Activated naive CD4-positive, alpha-beta T cell treated with Interleukin-2 at 50 U/mL for 16 hours (primary cell): ENCODE measurements at regions not wholly inside any gene's neighbourhood (a gene's known extent, or its start where the extent isn't known, plus 50 kb on each side); places are given as distances from the start of the nearest gene placed in this dataset.
"Not testable (repeated sequence)": the region's sequence is repeated elsewhere in the genome, so short reads cannot be mapped to it uniquely, and the experiment has no call there.

Experiments used
- DNase-seq: peaks from one replicate; pipeline ENCODE4 v3.0.0-alpha.2; 2020

DNA sequence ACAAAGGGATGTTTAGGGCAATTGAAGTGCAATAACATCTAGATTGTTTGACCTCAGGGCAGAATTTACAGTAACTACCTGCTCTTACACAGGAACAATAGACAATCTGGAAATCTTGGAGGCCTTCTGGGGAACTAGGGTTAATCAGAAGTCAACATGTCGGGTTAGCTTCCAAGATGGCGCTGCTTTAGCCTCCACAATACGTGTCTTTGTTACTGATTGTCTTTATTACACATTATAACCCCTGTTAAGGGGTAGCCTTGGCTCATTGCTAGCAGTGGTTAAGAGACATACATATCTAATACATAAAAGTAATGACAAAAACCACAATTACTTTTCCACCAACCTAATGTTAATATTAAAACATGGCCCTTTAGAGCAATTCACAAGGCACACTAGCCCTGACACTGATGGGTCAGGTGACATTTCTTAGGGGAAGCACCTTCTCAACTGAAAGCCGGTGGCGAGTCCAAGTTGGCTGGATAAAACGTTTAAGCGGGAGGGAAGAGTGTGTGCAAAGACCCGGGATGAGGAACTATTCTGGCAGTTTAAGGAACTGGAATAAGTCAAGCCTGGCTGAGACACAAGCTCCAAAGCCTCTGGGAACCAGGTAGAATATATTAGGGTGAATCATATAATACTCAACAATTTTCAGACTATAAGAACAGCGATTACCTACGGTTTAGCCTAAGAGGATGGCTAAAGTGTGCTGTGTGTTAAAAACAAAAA is 236.9 kb downstream of the BCAS1 start:
- no peak for DNase-seq

- DNase-seq, result no peak
Measured at GRCh38 chr20:53832499-53832898, 237.9 kb downstream of the BCAS1 start.

- no peak for DNase-seq
Measured at GRCh38 chr20:53831812-53832211, 238.2 kb upstream of the ZNF217 start.

DNA sequence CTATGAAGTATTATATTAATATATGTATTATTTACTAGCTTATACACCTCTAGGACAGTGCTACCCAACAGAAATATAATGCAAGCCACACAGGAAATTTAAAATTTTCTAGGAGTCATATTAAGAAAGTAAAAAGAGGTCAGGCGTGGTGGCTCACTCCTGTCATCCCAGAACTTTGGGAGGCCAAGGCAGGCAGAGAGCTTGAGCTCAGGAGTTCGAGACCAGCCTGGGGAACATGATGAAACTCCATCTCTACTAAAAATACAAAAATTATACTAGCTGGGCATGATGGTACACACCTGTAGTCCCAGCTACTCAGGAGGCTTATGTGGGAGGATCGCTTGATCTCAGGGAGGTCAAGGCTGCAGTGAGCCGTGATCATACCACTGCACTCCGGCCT is 237.6 kb upstream of the ZNF217 start:
- no peak for DNase-seq

- DNase-seq, result no peak
Measured at GRCh38 chr20:53829724-53830521, 236.3 kb upstream of the ZNF217 start.

- no peak for DNase-seq
Measured at GRCh38 chr20:53829255-53829723, 235.7 kb upstream of the ZNF217 start.

GRCh38 chr20:53828682-53829254 is 235.1 kb upstream of the ZNF217 start:
- no peak for DNase-seq

GRCh38 chr20:53828088-53828681 is 234.5 kb upstream of the ZNF217 start:
- DNase-seq, result no peak

GRCh38 chr20:53827292-53828087 is 233.9 kb upstream of the ZNF217 start:
- DNase-seq, result no peak

GRCh38 chr20:53826597-53827291 is 233.1 kb upstream of the ZNF217 start:
- DNase-seq, result no peak

DNA sequence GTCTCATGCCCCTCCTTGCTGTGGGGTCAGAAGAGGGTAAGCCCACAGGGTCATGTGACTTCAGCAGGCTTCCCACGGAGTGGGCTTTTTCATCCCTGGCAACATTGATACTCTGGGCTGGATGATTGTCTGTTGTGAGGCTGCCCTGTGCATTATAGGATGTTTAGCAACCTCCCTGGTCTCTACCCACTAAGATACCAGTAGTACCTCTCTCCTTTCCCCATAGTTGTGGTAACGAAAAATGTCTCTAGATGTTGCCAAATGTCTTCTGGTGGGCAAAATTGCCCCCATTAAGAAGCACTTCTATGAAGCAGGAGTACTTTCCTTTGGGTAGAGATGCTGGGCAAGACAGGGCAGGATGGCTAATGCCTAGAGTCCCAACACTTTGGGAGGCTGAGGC is 232.5 kb upstream of the ZNF217 start:
- DNase-seq, result no peak

DNA sequence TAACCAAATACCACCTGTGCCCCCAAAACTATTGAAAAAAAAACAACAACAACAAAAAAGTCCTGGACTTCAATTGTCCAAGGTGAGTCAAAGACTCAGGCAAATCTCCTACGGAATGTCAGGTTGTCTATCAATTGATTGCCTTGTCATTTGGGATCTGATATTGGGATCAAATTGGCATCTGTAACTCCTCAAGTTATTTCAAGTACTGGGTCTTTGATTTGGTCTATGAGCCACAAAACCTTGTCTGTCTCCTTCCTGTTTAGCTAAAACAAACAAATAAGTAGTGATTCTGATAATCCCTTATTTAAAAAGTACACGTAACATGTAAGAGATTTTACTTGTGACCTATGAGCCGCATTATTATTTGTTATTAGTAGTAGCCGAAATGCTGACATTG is 231.6 kb upstream of the ZNF217 start:
- DNase-seq, result no peak

GRCh38 chr20:53824779-53825178 is 231.1 kb upstream of the ZNF217 start:
- DNase-seq, result no peak

GRCh38 chr20:53823121-53823764 is 229.6 kb upstream of the ZNF217 start:
- no peak for DNase-seq

- DNase-seq, result no peak
Measured at GRCh38 chr20:53822534-53822933, 228.9 kb upstream of the ZNF217 start.

DNA sequence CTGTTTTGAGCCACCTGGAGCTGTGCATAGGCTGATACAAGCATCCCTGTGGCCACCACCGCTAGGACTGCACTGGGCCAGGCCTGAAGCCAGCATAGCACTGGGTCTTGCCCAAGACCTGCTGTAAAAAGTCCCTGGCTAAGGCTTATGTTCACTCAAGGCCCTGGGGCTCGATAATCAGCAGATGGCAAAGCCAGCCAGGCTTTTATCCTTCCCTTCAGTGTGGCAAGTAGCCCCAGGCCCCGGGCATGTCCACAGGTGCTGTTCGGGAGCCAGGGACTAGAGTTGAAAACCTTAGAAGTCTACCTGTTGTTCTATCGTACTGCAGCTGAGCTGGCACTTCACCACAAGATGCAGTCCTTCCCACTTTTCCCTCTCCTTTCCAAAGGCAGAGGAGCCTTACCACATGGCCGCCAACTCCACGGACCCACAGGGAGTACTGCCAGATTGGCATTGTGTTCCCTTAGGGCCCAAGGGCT is 226.4 kb upstream of the ZNF217 start:
- DNase-seq, result no peak

DNA sequence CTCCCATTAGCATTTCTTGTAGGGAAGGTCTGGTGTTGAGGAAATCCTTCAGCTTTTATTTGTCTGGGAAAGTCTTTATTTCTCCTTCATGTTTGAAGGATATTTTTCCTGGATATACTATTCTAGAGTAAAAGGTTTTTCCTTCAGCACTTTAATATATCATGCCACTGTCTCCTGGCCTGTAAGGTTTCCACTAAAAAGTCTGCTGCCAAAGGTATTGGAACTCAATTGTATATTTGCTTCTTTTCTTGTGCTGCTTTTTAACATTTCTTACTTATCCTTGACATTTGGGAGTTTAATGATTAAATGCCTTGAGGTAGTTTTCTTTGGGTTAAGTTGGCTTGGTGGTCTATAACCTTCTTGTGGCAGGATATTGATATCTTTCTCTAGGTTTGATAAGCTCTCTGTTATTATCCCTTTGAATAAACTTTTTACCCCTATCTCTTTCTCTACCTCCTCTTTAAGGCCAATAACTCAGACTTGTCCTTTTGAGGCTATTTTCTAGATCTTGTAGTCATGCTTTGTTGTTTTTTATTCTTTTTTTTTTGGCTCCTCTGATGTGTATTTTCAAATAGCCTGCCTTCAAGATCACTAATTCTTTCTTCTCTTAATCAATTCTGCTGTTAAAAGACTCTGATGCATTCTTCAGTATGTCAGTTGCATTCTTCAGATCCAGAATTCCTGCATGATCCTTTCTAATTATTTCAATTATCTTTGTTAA is 225.0 kb upstream of the ZNF217 start:
- no peak for DNase-seq

GRCh38 chr20:53817513-53817912 is 223.9 kb upstream of the ZNF217 start:
- DNase-seq, result not testable (repeated sequence)

DNA sequence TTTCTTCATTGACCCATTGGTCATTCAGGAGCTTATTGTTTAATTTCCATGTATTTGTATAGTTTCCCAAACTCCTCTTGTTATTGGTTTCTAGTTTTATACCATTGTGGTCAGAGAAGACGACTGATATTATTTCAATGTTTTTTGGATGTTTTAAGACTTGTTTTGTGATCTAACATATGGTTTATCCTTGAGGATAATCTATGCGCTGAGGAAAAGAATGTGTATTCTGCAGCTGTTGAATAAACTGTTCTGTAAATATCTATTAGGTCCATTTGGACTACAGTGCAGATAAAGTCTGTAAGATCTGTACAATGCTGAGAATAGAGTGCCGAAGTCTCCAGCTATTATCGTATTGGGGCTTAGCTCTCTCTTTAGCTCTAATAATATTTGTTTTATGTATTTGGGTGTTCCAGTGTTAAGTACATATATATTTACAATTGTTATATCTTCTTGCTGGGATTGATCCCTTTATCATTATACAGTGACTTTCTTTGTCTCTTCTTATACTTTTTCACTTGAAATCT is 223.3 kb upstream of the ZNF217 start:
- no peak for DNase-seq

- no peak for DNase-seq
Measured at GRCh38 chr20:53815509-53815908, 221.9 kb upstream of the ZNF217 start.
